ENCODE measurements at regions not wholly inside any gene's neighbourhood (a gene's known extent, or its start where the extent isn't known, plus 50 kb on each side); places are given as distances from the start of the nearest gene placed in this dataset.

DNA sequence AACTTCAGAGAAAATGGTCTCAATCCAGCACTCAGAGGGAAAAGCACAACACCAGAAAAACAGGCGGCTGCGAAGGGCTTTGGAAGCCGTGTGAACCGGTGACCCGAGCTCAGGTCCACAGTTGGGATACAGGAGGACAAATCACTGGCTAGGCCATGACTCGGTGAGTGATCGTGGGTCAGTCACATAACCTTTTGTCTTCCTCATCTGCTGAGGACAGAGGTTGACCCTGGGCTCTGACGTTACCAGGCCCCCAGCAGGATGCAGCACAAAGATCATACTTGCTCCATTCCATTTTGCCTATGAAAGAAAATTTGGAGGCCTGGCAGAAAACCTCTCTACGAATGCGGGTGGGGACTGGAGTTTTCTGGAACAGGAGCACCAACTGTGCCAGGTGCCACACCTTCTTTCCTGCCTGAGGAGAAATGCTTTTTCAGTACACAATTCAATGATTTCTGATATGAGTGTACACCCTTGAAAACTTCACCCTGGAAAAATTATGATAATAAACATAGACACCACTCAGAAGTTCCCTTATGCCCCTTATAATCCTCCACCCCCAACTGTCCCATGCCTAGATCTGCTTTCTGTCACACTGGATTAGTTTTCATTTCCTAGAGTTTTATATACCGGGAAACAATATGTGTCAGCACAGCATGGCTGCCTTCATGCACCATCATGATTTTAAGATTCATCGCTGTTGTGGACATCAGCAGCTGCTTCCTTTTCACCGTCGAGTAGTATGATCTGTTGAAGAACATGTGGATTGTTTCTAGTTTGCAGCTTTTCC, 85.3 kb upstream of the RALGAPA2 start:
- H3K36me3 Mint-ChIP-seq (ENCODE audit: unreplicated experiment), result no peaks in the 10 kb centered on the region
- H3K27ac Mint-ChIP-seq (ENCODE audit: unreplicated experiment), result no peak overlapping the region
- TF ChIP-seq, protein P1, sequence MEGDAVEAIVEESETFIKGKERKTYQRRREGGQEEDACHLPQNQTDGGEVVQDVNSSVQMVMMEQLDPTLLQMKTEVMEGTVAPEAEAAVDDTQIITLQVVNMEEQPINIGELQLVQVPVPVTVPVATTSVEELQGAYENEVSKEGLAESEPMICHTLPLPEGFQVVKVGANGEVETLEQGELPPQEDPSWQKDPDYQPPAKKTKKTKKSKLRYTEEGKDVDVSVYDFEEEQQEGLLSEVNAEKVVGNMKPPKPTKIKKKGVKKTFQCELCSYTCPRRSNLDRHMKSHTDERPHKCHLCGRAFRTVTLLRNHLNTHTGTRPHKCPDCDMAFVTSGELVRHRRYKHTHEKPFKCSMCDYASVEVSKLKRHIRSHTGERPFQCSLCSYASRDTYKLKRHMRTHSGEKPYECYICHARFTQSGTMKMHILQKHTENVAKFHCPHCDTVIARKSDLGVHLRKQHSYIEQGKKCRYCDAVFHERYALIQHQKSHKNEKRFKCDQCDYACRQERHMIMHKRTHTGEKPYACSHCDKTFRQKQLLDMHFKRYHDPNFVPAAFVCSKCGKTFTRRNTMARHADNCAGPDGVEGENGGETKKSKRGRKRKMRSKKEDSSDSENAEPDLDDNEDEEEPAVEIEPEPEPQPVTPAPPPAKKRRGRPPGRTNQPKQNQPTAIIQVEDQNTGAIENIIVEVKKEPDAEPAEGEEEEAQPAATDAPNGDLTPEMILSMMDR (IDR thresholded peaks at IDR 0.05; ENCODE audit: partially characterized antibody, unreplicated experiment), result no peak
- H3K9me3 Mint-ChIP-seq (ENCODE audit: unreplicated experiment), result peaks cover 3% of the 10 kb centered on the region
- no peak overlapping the region for H3K4me3 Mint-ChIP-seq (ENCODE audit: unreplicated experiment)
- H3K4me1 Mint-ChIP-seq (ENCODE audit: low read depth, unreplicated experiment), result no peaks in the 10 kb centered on the region
- no peak for DNase-seq
- H3K27me3 Mint-ChIP-seq (ENCODE audit: unreplicated experiment), result no peaks in the 10 kb centered on the region

DNA sequence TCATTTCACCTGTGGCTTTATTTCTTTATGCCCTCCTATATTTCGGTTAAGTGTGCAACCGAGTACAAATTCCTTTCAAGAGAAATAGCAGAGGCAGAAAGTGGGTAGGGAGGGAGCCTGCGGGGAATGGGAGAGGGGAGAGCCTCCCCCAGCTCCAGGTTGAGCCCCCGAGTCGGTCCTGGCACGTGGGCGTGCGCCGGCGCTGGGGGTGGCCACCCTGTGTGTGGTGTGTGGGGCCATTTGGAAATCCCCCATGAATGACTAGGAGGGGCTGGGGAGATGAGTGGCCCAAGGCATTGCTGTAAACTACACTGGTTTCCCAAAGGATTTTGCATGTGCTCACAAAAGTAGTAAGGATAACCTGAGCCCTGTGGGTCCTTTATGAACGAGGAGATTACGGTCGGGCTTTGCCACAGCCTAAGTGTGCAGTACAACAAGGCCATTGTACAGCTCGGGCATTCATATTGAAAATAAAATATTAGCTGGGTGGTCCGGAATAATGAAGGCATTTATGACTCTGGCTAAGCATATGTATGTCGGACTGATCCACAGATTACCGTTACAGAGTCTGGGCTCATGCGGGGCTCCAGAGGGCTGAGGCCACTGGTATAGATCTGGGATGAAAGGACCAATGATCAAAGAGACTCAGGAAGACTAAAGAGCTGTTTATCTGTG, 84.5 kb upstream of the RALGAPA2 start:
- Mint-ChIP-seq H3K4me1 (ENCODE audit: low read depth, unreplicated experiment) (no peaks in the 10 kb centered on the region), H3K36me3 (ENCODE audit: unreplicated experiment) (no peaks in the 10 kb centered on the region), H3K27me3 (ENCODE audit: unreplicated experiment) (no peaks in the 10 kb centered on the region), H3K4me3 (ENCODE audit: unreplicated experiment) (no peak overlapping the region), H3K9me3 (ENCODE audit: unreplicated experiment) (peaks cover 3% of the 10 kb centered on the region), H3K27ac (ENCODE audit: unreplicated experiment) (no peak overlapping the region)
- TF ChIP-seq, protein P1 (IDR thresholded peaks at IDR 0.05; ENCODE audit: partially characterized antibody, unreplicated experiment), result no peak
- no peak for DNase-seq

DNA sequence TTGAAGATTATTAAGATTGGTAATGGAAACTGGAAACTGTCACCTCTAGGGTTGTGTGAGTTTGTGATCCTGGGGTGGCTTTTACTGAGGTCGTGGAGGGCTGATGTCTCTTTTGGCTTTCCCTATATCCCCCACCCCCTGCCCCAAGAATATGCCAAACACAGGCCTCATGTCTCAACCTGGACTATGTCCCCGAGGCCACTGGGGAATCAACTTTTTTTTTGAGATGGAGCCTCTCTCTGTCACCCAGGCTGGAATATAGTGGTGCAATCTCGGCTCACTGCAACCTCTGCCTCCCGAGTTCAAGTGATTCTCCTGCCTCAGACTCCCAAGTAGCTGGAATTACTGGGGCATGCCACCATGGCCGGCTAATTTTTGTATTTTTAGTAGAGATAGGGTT, 83.3 kb upstream of the RALGAPA2 start:
- peaks cover 1% of the 10 kb centered on the region for H3K9me3 Mint-ChIP-seq (ENCODE audit: unreplicated experiment)
- DNase-seq, result no peak
- H3K36me3 Mint-ChIP-seq (ENCODE audit: unreplicated experiment), result no peaks in the 10 kb centered on the region
- H3K27ac Mint-ChIP-seq (ENCODE audit: unreplicated experiment), result no peak overlapping the region
- H3K27me3 Mint-ChIP-seq (ENCODE audit: unreplicated experiment), result no peaks in the 10 kb centered on the region
- TF ChIP-seq, protein P1 (IDR thresholded peaks at IDR 0.05; ENCODE audit: partially characterized antibody, unreplicated experiment), result no peak
- H3K4me1 Mint-ChIP-seq (ENCODE audit: low read depth, unreplicated experiment), result no peaks in the 10 kb centered on the region
- H3K4me3 Mint-ChIP-seq (ENCODE audit: unreplicated experiment), result no peak overlapping the region

DNA sequence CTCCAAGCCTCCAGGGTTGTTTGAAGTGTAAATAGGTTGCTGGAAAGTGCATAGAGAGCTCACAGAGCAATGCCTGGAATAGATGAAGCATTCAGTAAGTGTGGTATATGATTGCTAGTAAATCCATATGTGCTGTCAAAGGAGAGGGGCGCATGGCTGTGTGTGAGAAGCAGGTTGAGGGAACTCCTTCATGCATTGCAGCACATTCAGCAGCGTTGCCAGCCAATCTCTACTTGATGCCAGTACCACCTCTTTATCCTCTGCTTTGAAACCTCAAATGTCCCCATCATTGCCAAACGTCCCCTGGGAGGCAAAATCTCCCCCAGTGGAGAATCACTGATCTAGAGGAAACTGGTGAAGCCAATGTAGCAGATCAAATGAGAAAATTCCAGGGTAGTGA, 82.7 kb upstream of the RALGAPA2 start:
- Mint-ChIP-seq H3K27ac (ENCODE audit: unreplicated experiment) (no peak overlapping the region), H3K4me1 (ENCODE audit: low read depth, unreplicated experiment) (no peaks in the 10 kb centered on the region), H3K4me3 (ENCODE audit: unreplicated experiment) (no peak overlapping the region), H3K9me3 (ENCODE audit: unreplicated experiment) (peaks cover 1% of the 10 kb centered on the region), H3K27me3 (ENCODE audit: unreplicated experiment) (no peaks in the 10 kb centered on the region), H3K36me3 (ENCODE audit: unreplicated experiment) (no peaks in the 10 kb centered on the region)
- no peak for DNase-seq
- TF ChIP-seq, protein P1 (IDR thresholded peaks at IDR 0.05; ENCODE audit: partially characterized antibody, unreplicated experiment), result no peak

- H3K4me1 Mint-ChIP-seq (ENCODE audit: low read depth, unreplicated experiment), result no peaks in the 10 kb centered on the region
- H3K27me3 Mint-ChIP-seq (ENCODE audit: unreplicated experiment), result no peaks in the 10 kb centered on the region
- H3K9me3 Mint-ChIP-seq (ENCODE audit: unreplicated experiment), result peaks cover 1% of the 10 kb centered on the region
- DNase-seq, result no peak
- H3K36me3 Mint-ChIP-seq (ENCODE audit: unreplicated experiment), result no peaks in the 10 kb centered on the region
- no peak overlapping the region for H3K27ac Mint-ChIP-seq (ENCODE audit: unreplicated experiment)
- TF ChIP-seq, protein P1 (IDR thresholded peaks at IDR 0.05; ENCODE audit: partially characterized antibody, unreplicated experiment), result no peak
- no peak overlapping the region for H3K4me3 Mint-ChIP-seq (ENCODE audit: unreplicated experiment)
Observed at GRCh38 chr20:20793591-20793990, 81.1 kb upstream of the RALGAPA2 start.

Measured in glutamatergic neuron (in vitro differentiated cells).